ENCODE measurements at regions not wholly inside any gene's neighbourhood (a gene's known extent, or its start where the extent isn't known, plus 50 kb on each side); places are given as distances from the start of the nearest gene placed in this dataset.
"Not testable (repeated sequence)": the region's sequence is repeated elsewhere in the genome, so short reads cannot be mapped to it uniquely, and the experiment has no call there.

DNA sequence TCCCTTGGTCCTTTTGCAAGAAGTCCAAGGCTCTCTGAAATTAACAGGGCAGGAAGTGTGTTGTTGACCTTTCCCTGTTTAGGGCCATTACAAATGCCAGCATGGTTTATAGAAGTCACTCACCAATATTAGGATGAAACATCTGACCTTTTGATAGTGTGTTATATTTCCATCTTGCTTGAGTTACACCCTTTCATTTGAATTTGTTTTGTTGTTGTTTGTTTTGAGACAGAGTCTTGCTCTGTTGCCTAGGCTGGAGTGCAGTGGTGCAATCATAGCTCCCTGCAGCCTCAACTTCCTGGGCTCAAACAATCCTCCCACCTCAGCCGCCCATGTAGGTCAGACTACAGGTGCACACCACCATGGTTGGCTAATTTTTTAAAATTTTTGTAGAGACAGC lies 241.1 kb upstream of the USP9Y start:
- no peak for DNase-seq

DNA sequence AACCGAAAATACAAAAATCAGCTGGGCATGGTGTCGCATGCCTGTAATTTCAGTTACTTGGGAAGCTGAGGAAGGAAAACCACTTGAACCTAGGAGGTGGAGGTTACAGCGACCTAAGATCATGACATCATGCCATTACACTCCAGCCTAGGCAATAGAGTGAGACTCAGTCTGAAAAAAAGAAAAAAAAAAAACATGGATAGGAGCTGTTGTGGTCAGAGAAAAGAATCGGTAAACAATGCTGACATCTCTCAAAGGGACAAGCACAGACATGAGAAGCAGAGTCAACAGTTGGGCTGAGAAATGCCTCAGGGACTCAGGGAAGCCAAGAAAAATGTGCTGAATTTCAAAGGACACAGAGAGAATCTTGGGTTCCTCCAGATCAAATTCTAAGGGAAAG lies 236.9 kb upstream of the USP9Y start:
- no peak for DNase-seq

DNA sequence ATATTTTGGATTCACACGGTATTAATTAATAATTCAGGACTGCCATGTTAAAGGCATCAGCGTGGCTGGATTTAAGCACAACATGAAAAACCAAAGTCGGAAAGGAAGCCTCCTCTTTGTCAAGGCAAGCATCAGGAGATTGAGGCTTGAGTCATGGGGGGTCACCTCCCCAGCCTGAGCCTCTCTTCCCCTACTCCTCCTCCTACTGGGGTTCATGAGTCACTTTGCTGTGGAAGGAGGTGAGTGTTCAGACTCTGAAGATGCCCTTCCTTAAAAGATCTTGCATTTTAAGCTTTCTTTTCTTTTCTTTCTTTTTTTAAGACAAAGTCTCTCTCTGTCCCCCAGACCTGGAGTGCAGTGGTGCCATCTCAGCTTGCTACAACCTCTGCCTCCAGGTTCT lies 235.3 kb upstream of the USP9Y start:
- no peak for DNase-seq

DNA sequence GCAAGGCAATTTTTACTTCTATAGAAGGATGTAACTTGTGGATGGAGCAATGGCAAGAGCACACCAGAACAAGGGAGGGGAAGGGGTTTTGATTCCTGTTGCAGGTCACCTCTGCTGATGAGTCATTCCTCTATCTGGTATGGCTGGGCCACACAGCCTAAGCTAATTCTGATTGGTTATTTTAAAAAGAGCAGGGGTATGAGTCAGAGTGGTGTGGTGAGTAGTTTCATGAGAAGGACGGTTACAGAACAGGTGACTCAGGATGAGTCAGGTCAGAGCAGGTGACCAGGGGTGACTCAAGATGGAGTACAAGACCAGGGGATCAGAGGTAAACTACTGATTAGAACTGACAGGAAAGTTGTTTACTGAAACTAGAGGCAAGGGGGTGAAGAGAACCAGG lies 231.9 kb upstream of the USP9Y start:
- peak in 1 of 5 experiments; percentile 5 for DNase-seq

DNA sequence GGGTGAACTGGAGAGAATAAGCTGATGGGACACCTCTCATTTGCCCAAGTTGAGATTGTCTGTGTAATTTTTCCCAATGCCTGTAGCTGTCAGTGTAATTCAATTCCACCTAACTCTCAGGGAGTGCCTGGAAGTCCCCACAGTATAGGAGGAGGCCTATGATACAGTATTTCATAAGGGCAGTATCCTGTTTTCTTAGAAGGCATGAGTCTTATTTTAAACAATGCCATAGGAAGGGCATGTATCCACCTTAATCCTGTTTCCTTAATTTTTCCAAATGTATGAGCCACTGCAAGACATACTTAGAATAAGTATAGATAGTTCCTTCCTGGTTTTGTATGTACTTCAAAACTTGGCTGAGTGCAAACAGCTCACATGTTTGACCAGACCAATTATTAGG lies 226.6 kb upstream of the USP9Y start:
- DNase-seq, result no peak

DNA sequence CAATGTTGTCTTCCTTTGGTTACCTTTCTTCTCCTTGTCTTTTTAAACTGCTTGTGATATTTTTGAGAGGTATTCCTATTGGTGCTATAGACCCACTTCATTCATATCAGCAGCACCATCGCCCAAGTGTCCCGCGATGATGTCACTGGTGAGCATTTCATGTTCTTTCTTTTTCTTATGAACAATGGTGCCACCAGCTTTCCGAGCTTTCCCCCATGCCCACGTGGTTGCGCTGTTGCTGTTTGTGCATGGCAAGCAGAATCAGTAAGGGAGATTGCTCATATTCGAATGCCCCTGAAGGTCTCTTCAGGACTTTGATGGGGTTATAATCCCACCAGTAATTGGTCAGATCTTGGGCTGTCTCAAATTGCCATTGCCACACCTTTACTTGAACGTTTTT lies 221.6 kb upstream of the USP9Y start:
- DNase-seq, result peak in 3 of 5 experiments; percentile 1 to 64 (median 3)

DNA sequence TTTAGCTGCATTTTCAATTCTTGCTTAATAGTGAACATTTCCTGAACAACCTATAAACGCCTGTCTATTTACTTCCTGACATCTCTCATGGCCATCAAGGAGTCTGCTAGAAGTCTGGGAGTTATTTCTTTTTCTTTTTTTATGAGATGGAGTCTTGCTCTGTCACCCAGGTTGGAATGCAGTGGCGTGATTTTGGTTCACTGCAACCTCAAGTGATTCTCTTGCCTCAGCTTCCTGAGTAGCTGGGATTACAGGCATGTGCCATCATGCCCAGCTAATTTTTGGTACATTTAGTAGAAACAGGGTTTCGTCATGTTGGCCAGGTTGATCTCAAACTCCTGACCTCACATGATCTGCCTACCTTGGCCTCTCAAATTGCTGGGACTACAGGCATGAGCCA lies 217.6 kb upstream of the USP9Y start:
- DNase-seq, result no peak

DNA sequence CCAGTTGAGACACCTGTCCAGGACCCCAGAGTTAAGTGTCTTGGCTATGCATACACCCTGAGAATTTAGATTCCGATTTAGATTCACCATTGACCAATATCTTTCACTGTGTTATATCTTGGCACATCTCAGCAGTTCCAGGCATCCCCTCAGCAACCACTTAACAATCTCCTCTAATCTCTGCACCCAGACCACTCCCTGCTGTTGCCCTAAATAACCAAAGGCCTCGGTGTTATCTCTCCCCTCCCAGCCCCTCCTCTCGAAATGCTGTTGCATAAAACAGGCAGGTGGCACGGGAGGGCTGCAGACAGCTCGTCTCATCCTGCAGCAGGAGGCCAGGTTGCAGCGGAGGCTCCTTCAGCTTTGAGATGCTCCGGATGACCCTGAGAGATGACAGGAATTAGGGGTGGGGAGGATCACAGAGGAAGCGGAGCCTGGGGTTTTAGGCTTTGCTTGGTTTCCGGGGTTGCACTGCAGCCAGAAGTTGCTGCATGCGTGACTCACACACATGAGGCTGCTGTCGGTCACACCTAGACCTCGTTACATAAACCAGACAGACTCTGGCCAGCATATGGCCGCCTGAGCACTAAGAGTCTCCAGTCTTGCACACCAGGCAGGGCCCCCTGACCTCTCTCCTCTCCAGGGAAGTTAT lies 210.3 kb upstream of the USP9Y start:
- DNase-seq, result peak in 1 of 5 experiments; percentile 15

DNA sequence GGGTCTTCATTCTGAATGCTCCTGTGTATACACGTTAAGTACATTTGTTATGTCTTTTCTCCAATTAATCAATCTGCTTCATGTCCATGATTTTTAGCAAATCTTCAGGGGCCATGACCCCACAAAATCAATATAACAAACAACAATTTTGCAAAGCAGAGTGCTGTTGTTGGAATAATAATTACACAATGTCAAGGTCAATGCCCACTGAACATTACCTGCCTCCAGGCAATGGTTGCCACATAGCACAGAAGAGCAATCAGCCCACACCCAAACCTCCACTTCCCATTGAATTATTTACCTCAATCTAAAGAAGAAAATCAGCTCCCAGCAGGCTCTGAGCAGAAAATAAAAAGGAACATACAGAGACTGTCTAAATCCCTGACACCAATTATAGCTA lies 208.8 kb upstream of the USP9Y start:
- no peak for DNase-seq

DNA sequence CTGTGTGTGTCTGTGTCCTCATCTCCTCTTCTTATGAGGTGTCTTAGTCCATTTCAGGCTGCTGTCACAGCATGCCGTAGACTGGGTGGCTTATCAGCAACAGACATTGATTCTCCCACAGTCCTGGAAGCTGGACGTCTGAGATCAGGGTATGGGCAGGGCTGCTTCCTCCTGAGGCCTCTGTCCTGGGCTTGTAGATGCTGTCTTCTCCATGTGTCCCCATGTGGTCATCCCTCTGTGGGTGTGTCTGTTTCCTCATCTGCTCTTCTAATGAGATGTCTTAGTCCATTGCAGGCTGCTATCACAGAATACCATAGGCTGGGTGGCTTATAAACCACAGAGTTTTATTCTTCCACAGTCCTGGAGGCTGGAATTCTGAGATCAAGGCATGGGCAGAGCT lies 205.0 kb upstream of the USP9Y start:
- DNase-seq, result no peak

DNA sequence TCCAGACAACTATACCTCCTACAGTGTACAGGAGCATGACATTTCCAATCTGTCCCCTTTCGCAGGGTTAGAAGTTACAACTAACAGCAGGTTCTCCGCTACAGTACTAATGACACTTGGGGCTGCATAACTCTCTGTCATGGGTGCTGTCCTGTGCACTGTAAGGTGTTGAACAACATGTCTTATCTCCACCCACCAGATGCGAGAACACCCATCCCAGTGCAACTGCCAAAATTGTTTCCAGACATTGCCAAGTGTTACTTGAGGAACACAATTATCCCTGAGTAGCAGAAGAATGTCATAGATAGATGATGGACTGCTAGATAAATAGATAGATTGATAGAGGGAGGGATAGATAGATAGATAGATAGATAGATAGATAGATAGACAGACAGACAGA lies 200.9 kb upstream of the USP9Y start:
- DNase-seq, result no peak

DNA sequence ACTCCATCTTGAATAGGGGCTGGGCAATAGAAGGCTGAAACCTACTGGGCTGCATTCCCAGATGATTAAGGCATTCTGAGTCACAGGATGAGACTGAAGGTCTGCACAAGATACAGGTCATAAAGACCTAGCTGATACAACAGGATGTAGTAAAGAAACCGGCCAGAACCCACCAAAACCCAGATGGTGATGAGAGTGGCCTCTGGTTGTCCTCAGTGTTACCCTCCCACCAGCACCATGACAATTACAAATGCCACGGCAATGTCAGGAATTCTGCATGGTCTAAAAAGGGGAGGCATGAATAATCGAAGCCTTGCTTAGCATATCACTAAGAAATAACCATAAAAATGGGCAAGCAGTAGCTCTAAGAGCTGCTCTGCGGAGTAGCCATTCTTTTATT lies 197.0 kb upstream of the USP9Y start:
- DNase-seq, result not testable (repeated sequence)

DNA sequence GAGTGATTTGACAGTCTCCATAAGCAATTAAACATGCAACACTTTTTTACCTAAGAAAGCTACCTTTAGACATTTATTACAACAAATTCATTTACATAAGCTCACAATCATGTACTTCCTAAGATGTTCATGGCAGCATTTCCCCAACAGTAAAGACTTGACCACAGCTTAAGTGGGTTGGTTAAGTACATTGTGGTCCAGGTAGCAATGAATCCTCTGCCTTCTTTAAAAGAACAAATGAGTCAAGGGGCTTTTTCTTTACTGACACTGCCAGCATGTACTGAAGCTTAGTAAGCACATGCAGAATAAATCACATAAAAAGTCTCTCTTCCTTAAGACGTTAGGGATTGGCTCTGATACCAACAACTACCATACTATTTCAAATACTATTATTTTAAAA lies 183.7 kb upstream of the USP9Y start:
- DNase-seq, result no peak

DNA sequence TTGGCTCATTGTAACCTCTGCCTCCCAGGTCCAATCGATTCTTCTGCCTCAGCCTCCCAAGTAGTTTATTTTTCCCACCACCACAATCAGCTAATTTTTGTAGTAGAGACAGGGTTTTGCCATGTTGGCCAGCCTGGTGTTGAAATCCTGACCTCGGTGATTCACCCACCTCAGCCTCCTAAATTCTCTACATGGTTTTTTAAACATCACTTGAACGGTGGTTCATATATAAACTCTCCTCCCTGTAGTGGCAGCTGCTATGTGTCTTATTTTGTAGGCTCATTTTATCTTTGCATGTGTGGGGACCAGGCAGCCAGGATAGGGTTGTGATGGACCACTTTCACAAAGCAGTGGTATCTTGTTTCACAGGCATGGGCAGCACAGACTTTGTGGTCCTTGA lies 175.8 kb upstream of the USP9Y start:
- DNase-seq, result no peak

DNA sequence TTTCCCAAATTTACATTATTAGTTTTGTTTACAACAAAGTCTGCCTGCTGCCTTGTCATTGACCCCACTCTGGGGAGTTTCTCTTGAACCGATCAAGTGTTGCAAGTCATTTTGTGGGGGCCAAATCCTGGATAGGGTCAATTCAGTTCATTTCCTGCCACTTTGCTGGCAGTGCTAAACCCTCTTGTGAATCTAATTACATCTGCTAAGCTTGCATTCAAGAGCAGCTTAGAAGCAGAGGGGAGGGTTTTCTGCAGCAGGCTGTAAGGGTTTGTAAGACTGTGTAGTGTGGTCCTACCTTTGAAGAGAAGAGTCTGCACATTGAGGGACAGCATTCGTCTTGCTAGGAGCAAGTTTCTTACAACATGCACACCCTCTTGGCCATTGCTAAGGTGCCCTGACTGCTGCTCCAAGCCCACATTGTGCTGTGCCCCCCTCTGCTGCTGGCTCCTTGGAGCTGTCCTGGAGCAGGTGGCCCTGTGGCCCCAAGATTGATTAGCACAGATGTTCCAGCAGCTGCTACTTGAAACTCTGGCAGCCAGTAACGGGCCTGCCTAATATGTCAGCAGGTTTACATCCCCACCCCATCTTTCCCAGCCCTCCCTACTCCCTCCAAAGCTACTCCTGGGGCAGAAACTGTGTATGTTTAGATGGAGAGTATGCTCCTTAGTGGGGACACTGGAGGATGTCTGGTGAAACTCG lies 174.5 kb upstream of the USP9Y start:
- DNase-seq, result no peak

DNA sequence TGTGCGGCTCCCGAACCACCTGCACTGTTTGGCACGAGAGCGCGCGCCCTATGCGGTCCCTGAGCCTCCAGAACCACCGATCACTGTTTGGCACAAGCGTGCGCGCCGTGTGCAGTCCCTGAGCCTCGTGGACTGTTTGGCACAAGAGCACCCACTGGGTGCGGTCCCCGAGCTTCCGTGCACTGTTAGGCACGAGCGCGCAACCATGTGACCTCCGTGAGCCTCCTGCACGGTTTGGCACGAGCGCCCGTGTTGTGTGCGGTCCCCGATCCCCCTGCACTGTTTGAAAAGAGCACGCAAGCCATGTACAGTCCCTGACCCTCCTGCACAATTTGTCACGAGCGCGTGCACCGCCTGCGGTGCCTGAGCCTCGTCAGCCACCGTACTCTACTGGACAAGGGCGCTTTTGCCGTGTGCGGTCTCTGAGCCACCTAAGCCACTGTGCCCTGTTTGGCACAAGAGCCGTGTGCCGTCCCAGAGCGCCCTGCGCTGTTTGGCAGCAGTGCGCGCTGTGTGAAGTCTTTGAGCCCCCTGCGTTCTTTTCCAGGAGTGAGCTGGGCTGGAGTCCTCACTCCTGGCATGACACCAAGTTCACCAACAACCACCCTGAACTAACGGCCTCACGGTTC lies 163.7 kb upstream of the USP9Y start:
- DNase-seq, result peak in 1 of 5 experiments; percentile 19

DNA sequence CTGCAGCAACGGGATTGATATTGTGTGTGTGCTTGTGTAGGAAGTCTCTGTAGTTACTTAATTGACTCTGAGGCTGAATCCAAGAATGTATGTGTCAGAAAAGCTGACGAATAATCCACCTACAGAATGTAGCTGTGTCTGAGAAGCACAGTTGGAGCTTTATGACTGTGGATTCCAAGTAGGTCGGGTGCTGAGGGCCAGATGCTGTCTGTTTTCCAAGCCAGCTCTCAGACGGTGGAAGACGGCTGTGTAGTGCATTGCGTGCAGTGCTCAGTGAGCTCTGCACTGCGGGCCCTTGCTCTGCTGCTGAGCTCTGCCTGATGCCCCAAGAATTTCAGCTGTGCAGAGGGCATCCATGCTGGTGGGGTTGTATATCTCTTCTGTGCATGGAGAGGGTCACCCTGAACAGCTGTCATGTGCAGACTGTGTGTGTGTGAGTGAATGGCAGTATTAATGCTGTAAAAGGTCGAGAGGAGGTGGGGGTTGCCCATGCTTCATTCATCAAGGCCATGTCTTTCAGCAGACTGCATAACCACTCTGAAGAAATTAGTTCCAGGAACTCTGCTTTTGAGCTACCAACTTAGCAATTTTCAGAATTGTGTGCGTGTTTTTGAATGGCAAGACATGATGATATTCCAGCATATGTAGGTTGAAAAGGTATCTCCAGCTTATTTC lies 154.1 kb upstream of the USP9Y start:
- no peak for DNase-seq

DNA sequence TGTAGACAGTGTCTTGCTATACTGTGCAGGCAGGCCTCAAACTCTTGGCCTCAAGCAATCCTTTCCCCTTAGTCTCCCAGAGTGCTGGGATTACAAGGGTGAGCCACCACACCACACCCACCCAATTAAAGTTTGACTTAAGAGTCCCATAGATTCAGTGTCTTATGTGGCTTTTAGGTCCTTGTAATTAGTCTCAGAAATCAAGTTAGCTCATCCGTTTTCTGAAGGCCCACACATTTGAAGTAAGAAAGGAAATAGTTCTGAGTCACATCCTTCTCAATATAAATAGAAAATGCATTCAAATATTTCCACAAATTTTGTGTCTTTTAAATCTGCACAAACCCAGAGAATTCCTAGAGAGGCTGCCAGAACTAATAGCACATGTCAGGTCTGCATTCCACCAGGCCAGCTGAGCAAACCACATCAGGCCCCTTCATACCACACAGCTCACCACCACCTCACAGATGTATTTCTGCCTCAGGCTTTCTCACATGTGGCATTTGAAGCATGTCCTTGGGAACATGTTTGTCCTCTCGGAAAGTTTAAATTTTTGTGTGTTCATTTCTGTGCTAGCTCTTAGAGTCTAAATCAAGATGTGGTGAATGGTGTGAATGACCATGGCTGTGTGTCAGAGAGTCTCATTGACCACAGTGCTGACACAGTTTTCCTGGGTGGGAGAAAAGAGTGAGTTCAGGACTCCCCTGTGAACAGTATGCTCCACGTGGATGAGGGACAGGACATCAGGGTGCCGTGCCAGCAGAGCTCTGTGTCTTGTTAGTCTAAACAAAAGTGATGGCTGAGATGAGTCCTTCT lies 148.4 kb upstream of the USP9Y start:
- DNase-seq, result peak in 1 of 5 experiments; percentile 5

DNA sequence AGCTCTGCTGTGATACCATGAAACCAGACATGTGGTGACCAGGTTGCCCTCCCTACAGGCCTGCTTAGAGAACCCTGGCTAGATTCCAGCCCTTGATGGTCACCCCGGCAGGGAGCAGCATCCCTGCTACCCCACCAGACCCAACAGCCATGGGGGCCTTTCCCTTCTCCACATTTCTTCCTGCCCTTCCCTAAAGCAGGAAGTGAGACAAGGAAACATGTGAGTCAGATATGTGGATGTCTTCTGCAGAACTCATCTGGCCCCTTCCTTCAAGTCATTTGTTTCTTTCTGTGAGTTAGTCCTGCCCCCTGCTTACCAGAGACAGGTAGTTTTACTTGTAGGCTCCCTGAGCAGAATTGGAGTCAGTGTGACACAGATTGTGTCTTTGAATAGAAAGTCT lies 147.1 kb upstream of the USP9Y start:
- no peak for DNase-seq

DNA sequence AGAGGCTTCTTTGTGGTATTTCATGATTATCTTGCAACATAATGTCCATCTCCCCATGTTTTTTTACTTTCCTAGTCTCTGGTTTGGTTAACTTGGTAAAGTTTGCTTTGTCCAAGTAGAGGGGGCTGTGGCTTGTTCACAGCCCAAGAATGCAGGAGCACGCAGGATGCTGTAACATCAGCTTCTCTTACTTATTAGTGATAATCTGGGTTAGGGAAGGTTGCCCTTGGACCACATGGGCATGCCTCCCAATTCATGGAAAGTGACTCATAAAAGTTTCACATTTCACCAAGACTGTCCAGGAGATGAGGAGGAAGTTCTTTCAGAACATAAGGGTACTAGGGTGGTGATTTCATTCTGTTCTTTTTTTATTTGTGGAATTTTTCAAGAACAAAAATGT lies 146.0 kb upstream of the USP9Y start:
- DNase-seq, result no peak

DNA sequence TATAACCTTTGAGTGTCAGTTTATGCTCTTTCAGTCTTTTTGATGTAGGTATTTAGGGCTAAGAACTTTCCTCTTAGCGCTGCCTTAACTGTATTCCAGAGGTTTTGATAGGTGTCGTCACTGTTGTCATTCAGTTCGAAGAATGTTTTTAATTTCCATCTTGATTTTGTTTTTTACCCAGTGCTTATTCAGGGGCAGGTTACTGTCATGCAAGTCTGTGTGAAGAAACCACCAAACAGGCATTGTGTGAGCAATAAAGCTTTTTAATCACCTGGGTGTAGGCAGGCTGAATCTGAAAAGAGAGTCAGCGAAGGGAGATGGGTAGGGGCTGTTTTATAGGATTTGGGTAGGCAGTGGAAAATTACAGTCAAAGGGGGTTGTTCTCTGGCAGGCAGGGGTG lies 142.0 kb upstream of the USP9Y start:
- DNase-seq, result no peak

DNA sequence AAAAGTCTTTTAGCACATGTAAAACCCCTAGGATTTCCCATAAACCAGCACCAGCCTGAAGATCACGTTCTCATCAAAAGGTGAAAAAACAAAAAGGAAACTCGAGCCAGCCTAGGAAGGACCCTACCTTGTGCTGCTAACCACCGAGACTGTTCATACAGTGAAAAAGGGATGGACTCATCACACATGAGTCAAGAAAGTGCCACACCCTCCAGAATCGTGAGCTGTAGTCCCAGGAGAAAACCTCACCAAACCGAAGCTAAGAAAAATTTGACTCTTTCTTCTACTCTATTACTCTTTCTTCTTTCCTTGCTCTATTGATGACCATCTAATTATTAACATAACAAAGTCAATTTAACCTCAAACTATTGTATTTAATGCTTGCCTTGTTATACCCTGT lies 124.8 kb upstream of the USP9Y start:
- DNase-seq, result no peak
